Right atrium auricular region (tissue), 2 donors: ENCODE measurements at regions not wholly inside any gene's neighbourhood (a gene's known extent, or its start where the extent isn't known, plus 50 kb on each side); places are given as distances from the start of the nearest gene placed in this dataset.

Source experiments
- DNase-seq: peaks from one replicate; pipeline ENCODE4 v3.0.0-alpha.2; 2019; ENCODE audit warnings: low spot score
- H3K27ac ChIP-seq, 2 donors: fragments of 200-600 bp; sonication (generic); 1 replicate in 1 of 2; 2 replicates in 1 of 2; pipeline ENCODE4 v1.5.1; 2016 to 2019
- H3K27me3 ChIP-seq, 2 donors: fragments of 200-600 bp; sonication (generic); one replicate each; pipeline versions ENCODE4 v1.5.1 to v1.6.0; 2017 to 2019
- H3K36me3 ChIP-seq: fragments of 200-600 bp; sonication (generic); one replicate; pipeline ENCODE4 v1.5.1; 2016
- H3K4me1 ChIP-seq, 2 donors: fragments of 200-600 bp; sonication (generic); one replicate each; pipeline versions ENCODE4 v1.5.1 to v1.6.0; 2017 to 2019
- H3K4me3 ChIP-seq, 2 donors: fragments of 200-600 bp; sonication (generic); 1 replicate in 1 of 2; 2 replicates in 1 of 2; pipeline ENCODE4 v1.5.1; 2017 to 2019; ENCODE audit warnings: mild to moderate bottlenecking in 1 of 2, moderate library complexity in 1 of 2
- H3K9me3 ChIP-seq, 2 donors: fragments of 200-600 bp; sonication (generic); one replicate each; pipeline ENCODE4 v1.5.1; 2019
- TF ChIP-seq, protein P1 (sequence below), 2 donors: fragments of 200-600 bp; sonication (generic); IDR thresholded peaks; one replicate each; pipeline ENCODE4 v1.5.1; 2019; ENCODE audit warnings: antibody characterized with exemption in 2 of 2

DNA sequence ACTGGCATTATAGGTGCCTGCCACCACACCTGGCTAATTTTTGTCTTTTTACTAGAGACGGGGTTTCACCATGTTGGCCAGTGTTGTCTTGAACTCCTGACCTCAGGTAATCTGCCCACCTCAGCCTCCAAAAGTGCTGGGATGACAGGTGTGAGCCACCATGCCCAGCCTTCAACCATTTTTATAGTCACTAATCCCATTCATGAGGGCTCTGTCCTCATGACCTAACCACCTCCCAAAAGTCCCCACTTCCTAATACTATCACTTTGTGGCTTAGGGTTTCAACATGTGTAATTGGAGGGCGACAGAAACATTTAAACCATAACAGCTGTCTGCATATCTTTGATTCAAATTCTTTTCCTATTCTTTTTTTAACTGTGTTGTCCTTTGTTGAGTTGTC is 229.6 kb upstream of the AGA start:
- H3K4me1 ChIP-seq, result no peaks in the 10 kb centered on the region
- no peaks in the 10 kb centered on the region for H3K36me3 ChIP-seq
- TF ChIP-seq, protein P1, sequence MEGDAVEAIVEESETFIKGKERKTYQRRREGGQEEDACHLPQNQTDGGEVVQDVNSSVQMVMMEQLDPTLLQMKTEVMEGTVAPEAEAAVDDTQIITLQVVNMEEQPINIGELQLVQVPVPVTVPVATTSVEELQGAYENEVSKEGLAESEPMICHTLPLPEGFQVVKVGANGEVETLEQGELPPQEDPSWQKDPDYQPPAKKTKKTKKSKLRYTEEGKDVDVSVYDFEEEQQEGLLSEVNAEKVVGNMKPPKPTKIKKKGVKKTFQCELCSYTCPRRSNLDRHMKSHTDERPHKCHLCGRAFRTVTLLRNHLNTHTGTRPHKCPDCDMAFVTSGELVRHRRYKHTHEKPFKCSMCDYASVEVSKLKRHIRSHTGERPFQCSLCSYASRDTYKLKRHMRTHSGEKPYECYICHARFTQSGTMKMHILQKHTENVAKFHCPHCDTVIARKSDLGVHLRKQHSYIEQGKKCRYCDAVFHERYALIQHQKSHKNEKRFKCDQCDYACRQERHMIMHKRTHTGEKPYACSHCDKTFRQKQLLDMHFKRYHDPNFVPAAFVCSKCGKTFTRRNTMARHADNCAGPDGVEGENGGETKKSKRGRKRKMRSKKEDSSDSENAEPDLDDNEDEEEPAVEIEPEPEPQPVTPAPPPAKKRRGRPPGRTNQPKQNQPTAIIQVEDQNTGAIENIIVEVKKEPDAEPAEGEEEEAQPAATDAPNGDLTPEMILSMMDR (IDR thresholded peaks at IDR 0.05), result no peak
- H3K9me3 ChIP-seq, result no peaks in the 10 kb centered on the region
- DNase-seq, result no peak
- no peak overlapping the region for H3K27ac ChIP-seq
- H3K4me3 ChIP-seq, result no peak overlapping the region
- no peaks in the 10 kb centered on the region for H3K27me3 ChIP-seq

DNA sequence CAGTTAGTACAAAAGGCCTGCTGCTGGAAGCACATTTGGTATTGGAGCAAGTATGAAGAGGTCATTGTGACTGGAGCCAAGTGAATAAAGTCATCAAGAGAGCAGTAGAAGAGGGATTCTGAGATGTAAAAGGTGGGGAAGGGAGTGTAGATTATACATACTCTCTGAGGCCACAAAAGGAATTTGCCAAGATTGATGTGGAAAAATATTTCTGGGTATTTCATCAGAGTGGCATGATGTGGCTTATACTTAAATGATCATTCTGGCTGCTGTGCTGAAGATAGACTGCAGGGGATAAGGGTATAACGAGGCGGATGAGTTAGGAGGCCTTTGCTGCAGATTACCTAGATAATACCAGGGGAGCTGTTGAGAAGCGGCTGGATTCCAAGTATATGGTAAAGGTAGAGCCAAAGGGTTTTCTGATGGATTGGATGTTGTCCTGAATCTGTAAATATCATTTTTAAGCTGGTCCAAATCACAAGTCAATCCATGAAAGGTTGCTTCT is 231.8 kb upstream of the AGA start:
- no peak overlapping the region for H3K27ac ChIP-seq
- TF ChIP-seq, protein P1 (IDR thresholded peaks at IDR 0.05), result no peak

DNA sequence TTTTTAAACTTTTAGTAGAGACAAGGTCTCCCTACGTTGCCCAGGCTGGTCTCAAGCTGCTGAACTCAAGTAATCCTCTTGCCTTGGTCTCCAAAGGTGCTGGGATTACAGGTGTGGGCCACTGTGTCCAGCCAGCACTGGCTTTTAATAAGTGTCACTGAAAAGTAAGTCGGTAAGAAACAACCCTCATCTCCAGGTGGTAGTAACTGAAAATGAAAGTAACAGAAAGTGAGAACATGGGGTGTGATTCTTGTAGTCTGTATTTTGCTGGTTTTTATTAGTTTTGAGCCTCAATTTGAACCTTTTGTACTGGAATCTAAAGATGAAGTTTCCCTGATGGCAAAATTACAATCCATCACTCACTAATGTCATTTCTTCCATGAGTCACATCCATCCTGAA is 238.1 kb upstream of the AGA start:
- Histone ChIP-seq H3K36me3 (no peaks in the 10 kb centered on the region), H3K27me3 (no peaks in the 10 kb centered on the region), H3K4me1 (no peaks in the 10 kb centered on the region), H3K9me3 (no peaks in the 10 kb centered on the region), H3K27ac (no peak overlapping the region), H3K4me3 (no peak overlapping the region)
- TF ChIP-seq, protein P1 (IDR thresholded peaks at IDR 0.05), result no peak
- no peak for DNase-seq

More for the DNA sequence above, 231.8 kb upstream of the AGA start:
- Histone ChIP-seq H3K9me3 (no peaks in the 10 kb centered on the region), H3K4me1 (no peaks in the 10 kb centered on the region), H3K36me3 (no peaks in the 10 kb centered on the region), H3K4me3 (no peak overlapping the region), H3K27me3 (no peaks in the 10 kb centered on the region)
- DNase-seq, result no peak

DNA sequence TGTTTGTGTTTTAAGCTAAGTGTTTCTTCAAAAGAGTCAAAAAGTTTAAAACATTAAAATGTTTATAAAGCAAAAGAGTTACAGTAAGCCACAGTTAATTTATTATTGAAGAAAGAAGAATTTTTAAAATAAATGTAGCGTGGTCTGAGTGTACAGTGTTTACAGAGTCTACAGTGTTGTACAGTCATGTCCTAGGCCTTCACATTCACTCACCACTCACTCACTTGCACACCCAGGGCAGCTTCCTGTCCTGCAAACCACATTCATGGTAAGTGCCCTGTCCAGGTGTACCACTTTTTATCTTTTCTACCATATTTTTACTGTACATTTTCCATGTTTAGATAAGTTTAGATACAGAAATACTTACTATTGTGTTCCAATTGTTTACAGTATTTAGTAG is 239.7 kb upstream of the AGA start:
- TF ChIP-seq, protein P1 (IDR thresholded peaks at IDR 0.05), result no peak
- Histone ChIP-seq H3K4me3 (no peak overlapping the region), H3K27ac (no peak overlapping the region), H3K9me3 (no peaks in the 10 kb centered on the region), H3K4me1 (no peaks in the 10 kb centered on the region), H3K27me3 (no peaks in the 10 kb centered on the region), H3K36me3 (no peaks in the 10 kb centered on the region)
- DNase-seq, result no peak

DNA sequence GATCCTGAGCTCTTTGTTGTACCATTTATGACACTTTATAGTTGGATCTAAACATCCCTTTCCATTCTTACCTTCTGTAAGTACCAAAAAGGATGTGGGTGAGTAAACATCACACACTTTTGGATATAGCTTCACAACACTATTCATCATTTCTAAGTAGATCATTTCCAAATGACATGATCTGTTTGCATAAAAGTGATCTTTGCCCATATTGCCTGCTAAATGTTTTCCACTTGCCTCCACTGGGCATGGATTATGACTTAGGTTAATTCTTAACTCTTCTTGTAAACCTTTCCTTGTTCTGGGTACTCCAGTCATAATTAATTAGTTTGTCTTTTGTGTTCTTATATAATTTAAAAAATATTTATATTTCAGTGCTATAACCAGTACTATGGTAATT is 244.9 kb upstream of the AGA start:
- H3K4me3 ChIP-seq, result no peak overlapping the region
- H3K36me3 ChIP-seq, result no peaks in the 10 kb centered on the region
- TF ChIP-seq, protein P1 (IDR thresholded peaks at IDR 0.05), result no peak
- no peaks in the 10 kb centered on the region for H3K4me1 ChIP-seq
- H3K27ac ChIP-seq, result no peak overlapping the region
- no peak for DNase-seq
- H3K27me3 ChIP-seq, result no peaks in the 10 kb centered on the region
- no peaks in the 10 kb centered on the region for H3K9me3 ChIP-seq

DNA sequence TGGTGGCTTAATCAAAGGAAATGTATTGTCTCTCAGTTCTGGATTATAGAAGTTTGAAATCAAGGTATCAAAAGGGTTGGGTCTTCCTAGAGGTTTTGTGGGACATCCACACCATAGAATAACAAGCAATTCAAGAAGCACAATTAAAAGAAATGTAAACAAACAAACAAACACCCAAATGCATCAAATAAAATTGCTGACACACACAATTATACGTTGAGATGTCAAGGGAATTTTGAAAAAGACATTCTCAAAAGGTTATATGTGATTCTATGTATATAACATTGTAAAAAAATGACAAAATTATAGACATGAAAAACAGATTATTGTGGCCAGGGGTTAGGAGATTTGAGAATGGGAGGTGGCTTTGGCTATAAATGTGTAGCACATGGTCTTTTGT is 250.7 kb upstream of the AGA start:
- Histone ChIP-seq H3K4me3 (no peak overlapping the region), H3K27ac (no peak overlapping the region), H3K36me3 (no peaks in the 10 kb centered on the region), H3K4me1 (no peaks in the 10 kb centered on the region), H3K9me3 (no peaks in the 10 kb centered on the region), H3K27me3 (no peaks in the 10 kb centered on the region)
- TF ChIP-seq, protein P1 (IDR thresholded peaks at IDR 0.05), result no peak
- no peak for DNase-seq
